ENCODE measurements at regions not wholly inside any gene's neighbourhood (a gene's known extent, or its start where the extent isn't known, plus 50 kb on each side); places are given as distances from the start of the nearest gene placed in this dataset.

GRCh38 chr6:55088902-55089301 lies 85.4 kb upstream of the HCRTR2 start:
- H3K4me1 ChIP-seq: no peaks in the 10 kb centered on the region
- H3K9me3 ChIP-seq: peaks cover 0 to 10% (median 2%) of the 10 kb centered on the region in 4 donors
- no peak overlapping the region for H3K27ac ChIP-seq
- intact Hi-C loops (cut with DNase I; ENCODE audit: low total_unique reads): no loop called here
- no peak overlapping the region for H3K4me3 ChIP-seq
- no peaks in the 10 kb centered on the region for H3K36me3 ChIP-seq
- no peak for TF ChIP-seq POLR2A (IDR thresholded peaks at IDR 0.05)
- TF ChIP-seq CTCF (IDR thresholded peaks at IDR 0.05): no peak
- TF ChIP-seq EP300 (IDR thresholded peaks at IDR 0.05): no peak
- no peak for TF ChIP-seq POLR2AphosphoS5 (IDR thresholded peaks at IDR 0.05)
- no peaks in the 10 kb centered on the region for H3K27me3 ChIP-seq
- DNase-seq: no peak

GRCh38 chr6:55089325-55089724 lies 85.0 kb upstream of the HCRTR2 start:
- intact Hi-C loops (cut with DNase I; ENCODE audit: low total_unique reads): no loop called here
- 90 to 98% (median 94%) methylated on average over 2 of the region's 2 CpGs for WGBS, 5 donors
- Histone ChIP-seq H3K27ac (no peak overlapping the region), H3K27me3 (no peaks in the 10 kb centered on the region), H3K36me3 (no peaks in the 10 kb centered on the region), H3K9me3 (peaks cover 0 to 6% (median 2%) of the 10 kb centered on the region in 4 donors), H3K4me1 (no peaks in the 10 kb centered on the region), H3K4me3 (no peak overlapping the region)
- TF ChIP-seq POLR2A (IDR thresholded peaks at IDR 0.05) (no peak), EP300 (IDR thresholded peaks at IDR 0.05) (no peak), POLR2AphosphoS5 (IDR thresholded peaks at IDR 0.05) (no peak), CTCF (IDR thresholded peaks at IDR 0.05) (no peak)
- DNase-seq: no peak

- TF ChIP-seq POLR2A (IDR thresholded peaks at IDR 0.05) (no peak), POLR2AphosphoS5 (IDR thresholded peaks at IDR 0.05) (no peak), CTCF (IDR thresholded peaks at IDR 0.05) (no peak), EP300 (IDR thresholded peaks at IDR 0.05) (no peak)
- H3K27ac ChIP-seq: no peak overlapping the region
- no peaks in the 10 kb centered on the region for H3K9me3 ChIP-seq
- H3K4me1 ChIP-seq: no peaks in the 10 kb centered on the region
- no peaks in the 10 kb centered on the region for H3K27me3 ChIP-seq
- WGBS, 5 donors: 44 to 56% (median 53%) methylated on average over 3 of the region's 3 CpGs
- H3K36me3 ChIP-seq: no peaks in the 10 kb centered on the region
- no peak overlapping the region for H3K4me3 ChIP-seq
- intact Hi-C loops (cut with DNase I; ENCODE audit: low total_unique reads): no loop called here
- DNase-seq: no peak
Measured at GRCh38 chr6:55100686-55101085, 73.6 kb upstream of the HCRTR2 start.

- DNase-seq: no peak
- 84 to 95% (median 91%) methylated on average over 2 of the region's 2 CpGs for WGBS, 5 donors
- Histone ChIP-seq H3K27ac (no peak overlapping the region), H3K4me3 (no peak overlapping the region), H3K27me3 (no peaks in the 10 kb centered on the region), H3K9me3 (no peaks in the 10 kb centered on the region), H3K4me1 (no peaks in the 10 kb centered on the region), H3K36me3 (no peaks in the 10 kb centered on the region)
- intact Hi-C loops (cut with DNase I; ENCODE audit: low total_unique reads): no loop called here
- TF ChIP-seq EP300 (IDR thresholded peaks at IDR 0.05) (no peak), POLR2A (IDR thresholded peaks at IDR 0.05) (no peak), POLR2AphosphoS5 (IDR thresholded peaks at IDR 0.05) (no peak), CTCF (IDR thresholded peaks at IDR 0.05) (no peak)
Measured at GRCh38 chr6:55101157-55101556, 73.2 kb upstream of the HCRTR2 start.
